SU-DHL-6 (cell line): ENCODE measurements at regions not wholly inside any gene's neighbourhood (a gene's known extent, or its start where the extent isn't known, plus 50 kb on each side); places are given as distances from the start of the nearest gene placed in this dataset.

Source experiments
- EZH2phosphoT487 ChIP-seq: fragments of 200-600 bp; sonication (generic), shearing (Covaris generic); conservative IDR thresholded peaks from 2 replicates; pipeline ENCODE4 v1.6.1; 2018; ENCODE audit warnings: mild to moderate bottlenecking, antibody characterized with exemption, low read length, moderate library complexity, mixed read lengths
- TF ChIP-seq, protein P1 (sequence below): fragments of 200-600 bp; sonication (generic); IDR thresholded peaks from one replicate; pipeline ENCODE4 v1.5.1; 2017; ENCODE audit warnings: antibody characterized with exemption, mild to moderate bottlenecking, low read length, moderate library complexity; ENCODE audit not compliant: insufficient read depth, poor library complexity, severe bottlenecking

DNA sequence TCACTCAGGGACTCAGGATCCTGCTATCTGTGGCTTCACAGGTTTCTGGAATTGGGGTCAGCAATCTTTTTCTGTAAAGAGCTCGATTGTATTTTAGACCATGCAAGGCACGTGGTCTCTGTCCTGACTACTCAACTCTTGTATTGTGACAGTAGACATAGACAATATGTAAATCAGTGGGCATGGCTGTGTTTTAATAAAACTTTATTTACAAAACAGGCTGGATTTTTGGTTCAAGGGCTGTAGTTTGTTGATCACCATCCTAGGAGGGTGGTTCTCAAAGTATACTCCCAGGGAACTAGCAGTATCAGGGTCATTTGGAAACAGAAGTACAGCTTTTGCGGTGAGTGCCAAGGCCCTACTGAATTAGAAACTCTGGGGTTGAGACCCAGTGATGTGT, 108.2 kb upstream of the CRHR1 start:
- TF ChIP-seq, protein P1, sequence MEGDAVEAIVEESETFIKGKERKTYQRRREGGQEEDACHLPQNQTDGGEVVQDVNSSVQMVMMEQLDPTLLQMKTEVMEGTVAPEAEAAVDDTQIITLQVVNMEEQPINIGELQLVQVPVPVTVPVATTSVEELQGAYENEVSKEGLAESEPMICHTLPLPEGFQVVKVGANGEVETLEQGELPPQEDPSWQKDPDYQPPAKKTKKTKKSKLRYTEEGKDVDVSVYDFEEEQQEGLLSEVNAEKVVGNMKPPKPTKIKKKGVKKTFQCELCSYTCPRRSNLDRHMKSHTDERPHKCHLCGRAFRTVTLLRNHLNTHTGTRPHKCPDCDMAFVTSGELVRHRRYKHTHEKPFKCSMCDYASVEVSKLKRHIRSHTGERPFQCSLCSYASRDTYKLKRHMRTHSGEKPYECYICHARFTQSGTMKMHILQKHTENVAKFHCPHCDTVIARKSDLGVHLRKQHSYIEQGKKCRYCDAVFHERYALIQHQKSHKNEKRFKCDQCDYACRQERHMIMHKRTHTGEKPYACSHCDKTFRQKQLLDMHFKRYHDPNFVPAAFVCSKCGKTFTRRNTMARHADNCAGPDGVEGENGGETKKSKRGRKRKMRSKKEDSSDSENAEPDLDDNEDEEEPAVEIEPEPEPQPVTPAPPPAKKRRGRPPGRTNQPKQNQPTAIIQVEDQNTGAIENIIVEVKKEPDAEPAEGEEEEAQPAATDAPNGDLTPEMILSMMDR: no peak
- no peak for TF ChIP-seq EZH2phosphoT487
